ENCODE measurements at regions not wholly inside any gene's neighbourhood (a gene's known extent, or its start where the extent isn't known, plus 50 kb on each side); places are given as distances from the start of the nearest gene placed in this dataset.

GRCh38 chr14:44812672-44813071 lies 149.1 kb downstream of the KLHL28 start:
- intact Hi-C loops (cut with micrococcal nuclease), result no loop called here
- Mint-ChIP-seq H3K9me3 (no peaks in the 10 kb centered on the region), H3K4me3 (no peak overlapping the region), H3K27ac (no peak overlapping the region), H3K27me3 (no peaks in the 10 kb centered on the region), H3K4me1 (ENCODE audit: low read depth) (no peaks in the 10 kb centered on the region), H3K36me3 (ENCODE audit: low read depth) (no peaks in the 10 kb centered on the region)

GRCh38 chr14:44804391-44804790 lies 157.4 kb downstream of the KLHL28 start:
- Mint-ChIP-seq H3K9me3 (no peaks in the 10 kb centered on the region), H3K27me3 (peaks cover 2% of the 10 kb centered on the region), H3K4me3 (no peak overlapping the region), H3K27ac (no peak overlapping the region), H3K36me3 (ENCODE audit: low read depth) (no peaks in the 10 kb centered on the region), H3K4me1 (ENCODE audit: low read depth) (no peaks in the 10 kb centered on the region)
- intact Hi-C loops (cut with micrococcal nuclease), result no loop called here

GRCh38 chr14:44803239-44803905 lies 158.4 kb downstream of the KLHL28 start:
- no peaks in the 10 kb centered on the region for H3K36me3 Mint-ChIP-seq (ENCODE audit: low read depth)
- H3K9me3 Mint-ChIP-seq, result no peaks in the 10 kb centered on the region
- H3K27me3 Mint-ChIP-seq, result peaks cover 7% of the 10 kb centered on the region
- no peak overlapping the region for H3K4me3 Mint-ChIP-seq
- H3K4me1 Mint-ChIP-seq (ENCODE audit: low read depth), result no peaks in the 10 kb centered on the region
- intact Hi-C loops (cut with micrococcal nuclease), result no loop called here
- no peak overlapping the region for H3K27ac Mint-ChIP-seq

- Mint-ChIP-seq H3K27me3 (peaks cover 12% of the 10 kb centered on the region), H3K27ac (no peak overlapping the region), H3K4me3 (peak overlapping the region; percentile 39), H3K4me1 (ENCODE audit: low read depth) (no peaks in the 10 kb centered on the region), H3K9me3 (no peaks in the 10 kb centered on the region), H3K36me3 (ENCODE audit: low read depth) (no peaks in the 10 kb centered on the region)
- intact Hi-C loops (cut with micrococcal nuclease), result no loop called here
Measured at GRCh38 chr14:44798386-44799242, 163.1 kb downstream of the KLHL28 start.

GRCh38 chr14:44795725-44796124 lies 166.0 kb downstream of the KLHL28 start:
- H3K9me3 Mint-ChIP-seq, result no peaks in the 10 kb centered on the region
- no peaks in the 10 kb centered on the region for H3K4me1 Mint-ChIP-seq (ENCODE audit: low read depth)
- H3K4me3 Mint-ChIP-seq, result no peak overlapping the region
- H3K27ac Mint-ChIP-seq, result no peak overlapping the region
- peaks cover 12% of the 10 kb centered on the region for H3K27me3 Mint-ChIP-seq
- H3K36me3 Mint-ChIP-seq (ENCODE audit: low read depth), result no peaks in the 10 kb centered on the region
- intact Hi-C loops (cut with micrococcal nuclease), result no loop called here

GRCh38 chr14:44791730-44792129 lies 170.0 kb downstream of the KLHL28 start:
- H3K27me3 Mint-ChIP-seq, result peaks cover 1% of the 10 kb centered on the region
- no peaks in the 10 kb centered on the region for H3K9me3 Mint-ChIP-seq
- H3K4me1 Mint-ChIP-seq (ENCODE audit: low read depth), result no peaks in the 10 kb centered on the region

GRCh38 chr14:44788612-44789011 lies 173.1 kb downstream of the KLHL28 start:
- intact Hi-C loops (cut with micrococcal nuclease), result no loop called here
- Mint-ChIP-seq H3K27me3 (no peaks in the 10 kb centered on the region), H3K36me3 (ENCODE audit: low read depth) (no peaks in the 10 kb centered on the region)

More at GRCh38 chr14:44791730-44792129, 170.0 kb downstream of the KLHL28 start:
- no peak overlapping the region for H3K27ac Mint-ChIP-seq
- no peaks in the 10 kb centered on the region for H3K36me3 Mint-ChIP-seq (ENCODE audit: low read depth)
- no peak overlapping the region for H3K4me3 Mint-ChIP-seq
- intact Hi-C loops (cut with micrococcal nuclease), result no loop called here

GRCh38 chr14:44785096-44785495 lies 176.7 kb downstream of the KLHL28 start:
- no peaks in the 10 kb centered on the region for H3K36me3 Mint-ChIP-seq (ENCODE audit: low read depth)
- no peaks in the 10 kb centered on the region for H3K27me3 Mint-ChIP-seq
- intact Hi-C loops (cut with micrococcal nuclease), result no loop called here
- H3K27ac Mint-ChIP-seq, result no peak overlapping the region
- no peaks in the 10 kb centered on the region for H3K4me1 Mint-ChIP-seq (ENCODE audit: low read depth)
- no peak overlapping the region for H3K4me3 Mint-ChIP-seq
- H3K9me3 Mint-ChIP-seq, result no peaks in the 10 kb centered on the region

More at GRCh38 chr14:44788612-44789011, 173.1 kb downstream of the KLHL28 start:
- Mint-ChIP-seq H3K4me3 (no peak overlapping the region), H3K4me1 (ENCODE audit: low read depth) (no peaks in the 10 kb centered on the region), H3K27ac (no peak overlapping the region), H3K9me3 (no peaks in the 10 kb centered on the region)

GRCh38 chr14:44783901-44784300 lies 177.8 kb downstream of the KLHL28 start:
- Mint-ChIP-seq H3K4me3 (no peak overlapping the region), H3K27me3 (no peaks in the 10 kb centered on the region), H3K9me3 (no peaks in the 10 kb centered on the region), H3K4me1 (ENCODE audit: low read depth) (no peaks in the 10 kb centered on the region), H3K36me3 (ENCODE audit: low read depth) (no peaks in the 10 kb centered on the region), H3K27ac (no peak overlapping the region)
- intact Hi-C loops (cut with micrococcal nuclease), result no loop called here

- Mint-ChIP-seq H3K9me3 (no peaks in the 10 kb centered on the region), H3K27me3 (no peaks in the 10 kb centered on the region), H3K4me3 (no peak overlapping the region), H3K27ac (no peak overlapping the region), H3K36me3 (ENCODE audit: low read depth) (no peaks in the 10 kb centered on the region), H3K4me1 (ENCODE audit: low read depth) (no peaks in the 10 kb centered on the region)
- intact Hi-C loops (cut with micrococcal nuclease), result no loop called here
Measured at GRCh38 chr14:44782775-44783238, 178.9 kb downstream of the KLHL28 start.

GRCh38 chr14:44780989-44781388 lies 180.8 kb downstream of the KLHL28 start:
- H3K4me3 Mint-ChIP-seq, result no peak overlapping the region
- H3K27ac Mint-ChIP-seq, result no peak overlapping the region
- H3K36me3 Mint-ChIP-seq (ENCODE audit: low read depth), result no peaks in the 10 kb centered on the region
- no peaks in the 10 kb centered on the region for H3K4me1 Mint-ChIP-seq (ENCODE audit: low read depth)
- no peaks in the 10 kb centered on the region for H3K9me3 Mint-ChIP-seq
- intact Hi-C loops (cut with micrococcal nuclease), result no loop called here
- no peaks in the 10 kb centered on the region for H3K27me3 Mint-ChIP-seq

GRCh38 chr14:44778604-44779003 lies 183.1 kb downstream of the KLHL28 start:
- no peaks in the 10 kb centered on the region for H3K4me1 Mint-ChIP-seq (ENCODE audit: low read depth)
- no peaks in the 10 kb centered on the region for H3K27me3 Mint-ChIP-seq
- H3K36me3 Mint-ChIP-seq (ENCODE audit: low read depth), result no peaks in the 10 kb centered on the region
- H3K27ac Mint-ChIP-seq, result no peak overlapping the region
- no peak overlapping the region for H3K4me3 Mint-ChIP-seq
- no peaks in the 10 kb centered on the region for H3K9me3 Mint-ChIP-seq
- intact Hi-C loops (cut with micrococcal nuclease), result no loop called here

GRCh38 chr14:44777584-44777983 lies 184.2 kb downstream of the KLHL28 start:
- Mint-ChIP-seq H3K27ac (no peak overlapping the region), H3K36me3 (ENCODE audit: low read depth) (no peaks in the 10 kb centered on the region), H3K9me3 (no peaks in the 10 kb centered on the region), H3K4me3 (no peak overlapping the region), H3K27me3 (no peaks in the 10 kb centered on the region), H3K4me1 (ENCODE audit: low read depth) (no peaks in the 10 kb centered on the region)
- intact Hi-C loops (cut with micrococcal nuclease), result no loop called here

GRCh38 chr14:44775248-44775647 lies 186.5 kb downstream of the KLHL28 start:
- intact Hi-C loops (cut with micrococcal nuclease), result no loop called here
- H3K27ac Mint-ChIP-seq, result no peak overlapping the region
- H3K27me3 Mint-ChIP-seq, result no peaks in the 10 kb centered on the region
- no peaks in the 10 kb centered on the region for H3K4me1 Mint-ChIP-seq (ENCODE audit: low read depth)
- H3K9me3 Mint-ChIP-seq, result no peaks in the 10 kb centered on the region
- H3K36me3 Mint-ChIP-seq (ENCODE audit: low read depth), result no peaks in the 10 kb centered on the region
- H3K4me3 Mint-ChIP-seq, result no peak overlapping the region

Data from dendritic cell treated with granulocyte-macrophage colony-stimulating factor and Interleukin-4, amounts not matched to agents 40 ng/mL and 50 ng/mL, for 4 days (primary cell).